ENCODE measurements at regions not wholly inside any gene's neighbourhood (a gene's known extent, or its start where the extent isn't known, plus 50 kb on each side); places are given as distances from the start of the nearest gene placed in this dataset.

GRCh38 chr2:12269041-12269972, 447.4 kb upstream of the TRIB2 start:
- DNase-seq, result no peak

GRCh38 chr2:12270876-12271588, 445.7 kb upstream of the TRIB2 start:
- DNase-seq, result peak; percentile 5

GRCh38 chr2:12271589-12271984, 445.1 kb upstream of the TRIB2 start:
- no peak for DNase-seq

- DNase-seq, result no peak
Observed at GRCh38 chr2:12273111-12273510, 443.6 kb upstream of the TRIB2 start.

- DNase-seq, result no peak
Observed at GRCh38 chr2:12274591-12274990, 442.1 kb upstream of the TRIB2 start.

- no peak for DNase-seq
Observed at GRCh38 chr2:12277241-12278034, 439.3 kb upstream of the TRIB2 start.

- no peak for DNase-seq
Observed at GRCh38 chr2:12278217-12278750, 438.5 kb upstream of the TRIB2 start.

- DNase-seq, result no peak
Observed at GRCh38 chr2:12282780-12283695, 433.7 kb upstream of the TRIB2 start.

GRCh38 chr2:12284037-12284436, 432.7 kb upstream of the TRIB2 start:
- DNase-seq, result no peak

- DNase-seq, result no peak
Observed at GRCh38 chr2:12284487-12284886, 432.2 kb upstream of the TRIB2 start.

- no peak for DNase-seq
Observed at GRCh38 chr2:12286347-12286746, 430.4 kb upstream of the TRIB2 start.

GRCh38 chr2:12287220-12287751, 429.4 kb upstream of the TRIB2 start:
- no peak for DNase-seq

GRCh38 chr2:12288048-12288447, 428.7 kb upstream of the TRIB2 start:
- DNase-seq, result no peak

GRCh38 chr2:12289120-12289802, 427.5 kb upstream of the TRIB2 start:
- DNase-seq, result no peak

GRCh38 chr2:12291303-12291702, 425.4 kb upstream of the TRIB2 start:
- no peak for DNase-seq

- DNase-seq, result no peak
Observed at GRCh38 chr2:12293874-12294273, 422.9 kb upstream of the TRIB2 start.

GRCh38 chr2:12295856-12296519, 420.7 kb upstream of the TRIB2 start:
- DNase-seq, result no peak

GRCh38 chr2:12296915-12297314, 419.8 kb upstream of the TRIB2 start:
- no peak for DNase-seq

- DNase-seq, result no peak
Observed at GRCh38 chr2:12298352-12298751, 418.4 kb upstream of the TRIB2 start.

- DNase-seq, result no peak
Observed at GRCh38 chr2:12299431-12299830, 417.3 kb upstream of the TRIB2 start.

All from activated naive CD4-positive, alpha-beta T cell treated with Interleukin-2 at 50 U/mL for 16 hours (primary cell).